Prostate gland (tissue), 2 donors: ENCODE measurements at regions not wholly inside any gene's neighbourhood (a gene's known extent, or its start where the extent isn't known, plus 50 kb on each side); places are given as distances from the start of the nearest gene placed in this dataset.

ENCODE experiments used
- CTCF ChIP-seq, 4 experiments: fragments of 200-600 bp in 2 of 4; fragments of 450-650 bp in 2 of 4; sonication (generic) in 2 of 4; IDR thresholded peaks; 1 replicate in 3 of 4; 2 replicates in 1 of 4; pipeline ENCODE4 v1.5.1; 2016 to 2019; ENCODE audit warnings: antibody characterized with exemption in 4 of 4, mild to moderate bottlenecking in 2 of 4, moderate library complexity in 2 of 4
- POLR2A ChIP-seq: fragments of 450-650 bp; IDR thresholded peaks from one replicate; pipeline ENCODE4 v1.6.1; 2016; ENCODE audit warnings: antibody characterized with exemption, mild to moderate bottlenecking
- POLR2AphosphoS5 ChIP-seq: sonication (generic); formaldehyde crosslinking; IDR thresholded peaks from one replicate; pipeline ENCODE4 v1.6.1; 2017; ENCODE audit warnings: antibody characterized with exemption

GRCh38 chrX:69069086-69069445 is 96.2 kb downstream of the PJA1 start:
- TF ChIP-seq POLR2A (no peak), CTCF (IDR thresholded peaks at IDR 0.05) (no peak), POLR2AphosphoS5 (no peak)
